Activated CD4-positive, alpha-beta T cell treated with anti-CD3 and anti-CD28 coated beads, Interleukin-2, Interleukin-6, amounts not matched to agents 100 ng/mL and 50 ng/mL, durations not matched to agents 16 hours and 8 hours (primary cell): ENCODE measurements at regions not wholly inside any gene's neighbourhood (a gene's known extent, or its start where the extent isn't known, plus 50 kb on each side); places are given as distances from the start of the nearest gene placed in this dataset.
A peak's percentile ranks its signal among the peaks of the same experiment; 100 is the strongest.
"Not testable (repeated sequence)": the region's sequence is repeated elsewhere in the genome, so short reads cannot be mapped to it uniquely, and the experiment has no call there.

Experiments
- DNase-seq: peaks from one replicate; pipeline ENCODE4 v3.0.0-alpha.2; 2020

GRCh38 chr5:102047073-102047472 is 249.0 kb downstream of the SLCO4C1 start:
- not testable (repeated sequence) for DNase-seq

GRCh38 chr5:102040326-102040725 is 255.8 kb downstream of the SLCO4C1 start:
- no peak for DNase-seq

GRCh38 chr5:102036927-102037326 is 259.2 kb downstream of the SLCO4C1 start:
- no peak for DNase-seq

GRCh38 chr5:102031711-102032110 is 264.4 kb downstream of the SLCO4C1 start:
- no peak for DNase-seq

DNA sequence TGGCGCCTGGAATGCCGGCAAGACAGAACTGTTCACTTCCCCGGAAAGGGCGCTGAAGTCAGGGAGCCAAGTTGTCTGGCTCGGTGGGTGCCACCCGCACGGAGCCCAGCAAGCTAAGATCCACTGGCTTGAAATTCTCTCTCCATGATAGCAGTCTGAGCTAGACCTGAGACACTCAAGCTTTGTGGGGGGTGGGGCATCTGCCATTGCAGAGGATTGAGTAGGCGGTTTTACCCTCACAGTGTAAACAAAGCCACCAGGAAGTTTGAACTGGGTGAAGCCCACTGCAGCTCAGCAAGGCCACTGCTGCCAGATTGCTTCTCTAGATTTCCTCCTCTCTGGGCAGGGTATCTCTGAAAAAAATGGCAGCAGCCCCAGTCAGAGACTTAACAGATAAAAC is 277.4 kb downstream of the SLCO4C1 start:
- DNase-seq: no peak

DNA sequence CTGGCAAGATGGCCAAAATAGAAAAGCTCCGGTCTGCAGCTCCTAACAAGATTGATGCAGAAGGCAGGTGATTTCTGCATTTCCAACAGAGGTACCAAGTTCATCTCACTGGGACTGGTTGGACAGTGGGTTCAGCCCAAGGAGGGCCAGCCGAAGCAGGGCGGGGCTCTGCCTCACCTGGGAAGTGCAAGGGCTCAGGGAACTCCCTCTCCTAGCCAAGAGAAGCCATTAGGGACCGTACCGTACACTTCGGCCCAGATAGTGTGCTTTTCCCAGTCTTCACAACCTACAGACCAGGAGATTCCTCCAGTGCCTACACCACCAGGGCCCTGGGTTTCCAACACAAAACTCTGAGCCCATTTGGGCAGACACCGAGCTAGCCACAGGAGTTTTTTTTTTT is 277.8 kb downstream of the SLCO4C1 start:
- no peak for DNase-seq

DNA sequence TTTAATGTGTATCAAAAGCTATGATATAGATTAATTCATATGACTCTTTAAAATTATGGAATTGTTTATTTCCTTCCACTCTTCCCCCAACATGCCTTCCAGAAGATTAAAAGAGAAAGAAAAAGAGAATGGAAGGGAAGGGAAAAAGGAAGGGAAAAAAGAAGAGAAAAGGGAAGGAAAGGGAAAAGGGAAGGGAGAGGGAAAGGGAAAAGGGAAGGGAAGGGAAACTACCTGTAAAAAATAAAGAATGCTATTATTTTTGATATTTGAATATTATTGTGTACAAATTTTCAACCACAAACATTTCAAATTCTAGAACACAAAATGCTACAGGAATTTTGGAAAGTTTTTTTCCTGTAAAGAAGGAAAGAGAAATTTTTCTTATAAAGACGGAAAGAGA is 281.7 kb downstream of the SLCO4C1 start:
- DNase-seq: no peak

DNA sequence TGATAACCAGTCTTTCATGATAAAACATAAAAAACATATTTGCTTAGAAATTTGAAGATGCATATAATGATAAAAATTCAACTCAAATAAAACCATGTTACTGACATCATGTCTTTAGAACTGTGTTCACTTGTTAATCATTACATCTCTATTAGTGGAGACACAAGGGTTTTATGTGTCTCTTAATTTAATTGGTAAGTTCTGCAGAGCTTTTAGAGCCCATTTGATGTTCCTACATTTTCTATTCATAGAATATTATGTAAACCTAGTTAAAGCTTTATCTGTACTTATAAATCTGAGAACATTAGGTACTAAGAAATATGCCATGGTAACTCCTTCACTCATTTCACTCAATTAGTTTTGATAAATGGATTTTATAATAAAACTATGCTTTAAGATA is 285.4 kb downstream of the SLCO4C1 start:
- DNase-seq: no peak

DNA sequence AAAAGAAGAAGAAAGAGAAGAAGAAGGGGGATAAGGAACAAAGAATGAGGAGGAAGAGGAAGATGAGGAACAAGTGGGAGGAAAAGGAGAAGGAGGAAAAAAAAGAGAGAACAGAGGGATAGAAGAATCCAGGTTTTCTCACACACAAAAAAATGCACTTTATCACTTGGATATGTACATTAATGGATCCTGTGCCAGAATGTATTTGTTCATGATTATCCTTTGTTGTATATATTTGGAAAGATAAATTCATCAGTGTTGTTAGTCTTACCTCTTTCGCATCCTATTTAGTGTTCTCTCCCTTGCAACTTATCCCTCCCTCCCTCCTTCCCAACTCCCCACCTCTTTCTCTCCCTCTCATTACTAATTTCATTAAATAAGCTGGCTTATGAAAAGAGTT is 298.8 kb downstream of the SLCO4C1 start:
- DNase-seq: no peak

- no peak for DNase-seq
Measured at GRCh38 chr5:101995585-101995984, 300.5 kb downstream of the SLCO4C1 start.

DNA sequence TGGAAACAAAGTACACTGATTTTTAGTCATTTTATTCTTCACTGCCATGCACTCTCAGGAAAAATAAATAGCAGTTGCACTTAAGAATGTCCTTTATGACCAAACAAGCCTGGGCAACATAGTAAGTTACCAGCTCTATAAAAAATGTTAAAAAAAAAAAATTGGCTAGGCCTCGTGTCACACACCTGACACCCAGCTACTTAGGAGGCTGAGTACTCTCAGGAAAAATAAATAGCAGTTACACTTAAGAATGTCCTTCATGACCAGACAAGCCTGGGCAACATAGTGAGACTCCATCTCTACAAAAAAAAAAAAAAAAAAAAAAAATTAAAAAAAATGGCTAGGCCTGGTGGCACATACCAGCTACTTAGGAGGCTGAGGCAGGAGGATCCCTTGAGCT is 304.6 kb downstream of the SLCO4C1 start:
- no peak for DNase-seq

DNA sequence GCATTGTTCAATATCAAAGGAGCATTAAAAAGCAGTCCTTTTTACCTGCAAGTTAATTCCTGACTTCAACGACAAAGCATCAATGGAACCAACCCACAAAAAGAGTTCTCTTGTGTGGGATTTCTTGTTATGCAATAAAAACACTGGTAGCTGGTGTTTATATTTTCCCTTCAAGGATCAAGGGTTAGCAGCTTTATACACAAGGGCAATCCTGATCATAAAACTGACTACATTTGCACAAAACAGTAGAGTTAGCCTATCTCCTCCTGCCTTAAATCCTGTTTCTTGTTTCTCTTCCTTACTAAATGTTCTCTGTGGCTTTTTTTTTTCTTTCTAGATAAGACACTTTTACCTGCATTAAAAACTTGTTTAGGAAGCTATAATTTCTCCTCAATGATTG is 306.4 kb downstream of the SLCO4C1 start:
- DNase-seq: no peak

DNA sequence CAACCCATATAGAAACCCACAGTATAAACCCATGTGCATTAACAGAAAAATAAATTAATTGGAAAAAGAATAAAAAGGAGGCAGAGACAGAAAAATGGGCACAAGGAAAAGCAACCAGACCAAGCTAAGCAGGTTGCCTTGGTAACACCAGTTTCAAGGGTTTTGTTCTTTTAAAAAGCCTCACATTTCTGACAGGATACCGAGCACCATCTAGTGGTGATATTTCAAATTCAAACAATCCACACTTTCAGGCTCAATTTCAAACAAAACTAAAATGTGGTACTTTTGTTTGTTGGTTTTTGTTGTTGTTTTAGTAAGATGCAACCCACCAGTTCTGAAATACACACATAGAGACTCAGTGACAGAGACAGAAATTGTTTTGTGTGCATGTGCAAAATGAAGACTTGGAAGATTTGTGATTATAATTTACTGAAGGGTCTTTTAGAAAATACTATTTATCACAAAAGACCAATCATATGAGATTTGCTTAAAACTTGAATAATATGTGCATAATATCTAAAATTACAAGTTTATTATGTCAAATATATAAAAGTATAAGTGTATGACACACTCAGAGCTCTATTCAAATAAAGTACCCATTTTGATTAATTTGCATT is 318.2 kb downstream of the SLCO4C1 start:
- peak; percentile 44 for DNase-seq

DNA sequence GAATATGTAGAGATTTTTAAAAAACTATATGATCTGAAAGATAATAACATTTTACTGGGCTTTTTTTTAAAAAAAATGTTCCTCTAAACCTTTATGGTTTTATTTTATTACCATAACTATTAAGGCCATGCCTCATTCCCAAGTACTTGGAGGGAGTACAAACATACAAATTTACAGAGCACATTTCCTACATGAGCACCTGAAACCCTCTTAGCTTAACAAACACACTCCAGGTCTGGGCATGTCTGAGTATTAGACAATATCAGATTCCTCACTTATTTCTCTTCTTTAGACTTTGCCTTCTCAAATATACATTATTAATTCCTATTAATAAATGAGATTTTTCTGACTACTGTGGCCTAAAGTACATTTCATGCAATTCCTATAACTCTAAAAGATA is 319.2 kb downstream of the SLCO4C1 start:
- no peak for DNase-seq

DNA sequence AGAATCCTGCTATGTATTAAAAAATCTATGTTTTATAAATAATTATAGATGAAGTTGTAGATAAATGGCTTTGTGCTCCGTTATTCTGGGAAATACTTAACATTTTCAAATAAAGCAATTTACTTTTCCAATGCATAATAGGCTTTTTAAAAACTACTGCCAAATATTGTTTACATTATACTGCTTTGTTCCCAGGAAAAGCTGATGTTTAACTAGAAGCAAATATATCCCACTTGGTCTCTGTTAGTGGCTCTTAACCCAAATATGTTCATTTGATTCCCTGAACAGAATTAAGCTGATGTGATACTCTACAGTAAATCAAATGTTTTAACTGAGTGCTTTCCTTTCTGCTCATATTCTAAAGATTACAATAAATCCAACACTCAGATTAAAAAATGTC is 326.3 kb downstream of the SLCO4C1 start:
- DNase-seq: no peak

DNA sequence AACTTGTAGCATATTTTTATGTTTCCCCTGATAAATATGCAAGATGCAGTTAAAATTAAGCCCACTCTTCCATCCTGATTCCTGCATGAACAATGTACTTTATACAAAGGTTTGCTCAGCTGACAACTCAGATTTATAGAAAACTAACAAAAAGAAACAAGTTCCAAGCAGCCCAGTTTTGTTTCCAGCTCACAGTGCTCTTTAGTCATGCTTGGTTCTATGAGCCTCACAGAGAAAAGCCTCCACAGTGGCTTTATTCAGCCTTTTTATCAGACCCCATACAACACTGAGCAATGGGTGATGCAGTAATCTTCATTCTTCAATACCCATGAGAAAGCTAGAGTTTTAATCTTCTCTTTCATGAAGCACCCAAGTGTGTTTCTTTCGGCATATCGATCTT is 329.6 kb downstream of the SLCO4C1 start:
- DNase-seq: no peak

DNA sequence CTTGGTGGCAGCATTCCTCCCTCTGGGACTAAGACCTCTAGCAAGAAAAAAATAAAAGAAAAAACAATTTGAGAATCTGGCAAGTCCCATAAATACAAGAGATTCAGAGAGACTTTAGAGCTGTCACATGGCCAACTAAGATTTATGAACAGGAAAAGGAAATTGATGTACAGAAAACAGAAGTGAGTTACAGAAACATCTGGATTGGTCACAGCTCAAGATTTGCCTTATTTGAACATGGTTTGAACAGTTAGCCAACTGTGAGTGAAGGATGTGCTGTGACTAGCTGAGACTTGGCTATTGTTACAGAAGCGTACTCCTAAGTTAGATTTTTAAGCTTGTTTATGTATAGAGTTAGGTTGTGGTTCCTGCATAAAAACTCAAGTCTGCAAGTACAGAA is 340.2 kb downstream of the SLCO4C1 start:
- DNase-seq: no peak

DNA sequence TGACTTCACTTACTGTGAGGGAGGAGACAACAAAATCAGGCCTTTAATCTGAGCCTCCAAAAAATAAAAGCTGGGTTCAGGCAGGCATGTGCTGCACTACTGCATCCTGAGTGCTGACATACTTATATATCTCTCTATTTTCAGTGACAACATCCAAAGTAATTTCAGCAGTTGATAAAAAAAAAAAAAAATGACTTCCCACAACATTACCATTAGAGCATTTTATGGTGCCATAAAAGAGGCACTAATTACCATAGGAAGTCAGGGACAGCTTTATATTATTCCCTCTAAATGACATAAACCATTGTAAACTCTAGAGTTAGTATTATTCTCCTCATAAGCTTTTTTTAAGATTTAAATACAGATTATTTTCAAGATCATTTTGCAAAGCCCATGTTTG is 346.1 kb downstream of the SLCO4C1 start:
- no peak for DNase-seq

GRCh38 chr5:101948615-101949014 is 347.5 kb downstream of the SLCO4C1 start:
- no peak for DNase-seq

GRCh38 chr5:101943784-101944183 is 352.3 kb downstream of the SLCO4C1 start:
- DNase-seq: peak; percentile 18

GRCh38 chr5:101942321-101942882 is 353.7 kb downstream of the SLCO4C1 start:
- peak; percentile 31 for DNase-seq

GRCh38 chr5:101937041-101937440 is 359.0 kb downstream of the SLCO4C1 start:
- no peak for DNase-seq

DNA sequence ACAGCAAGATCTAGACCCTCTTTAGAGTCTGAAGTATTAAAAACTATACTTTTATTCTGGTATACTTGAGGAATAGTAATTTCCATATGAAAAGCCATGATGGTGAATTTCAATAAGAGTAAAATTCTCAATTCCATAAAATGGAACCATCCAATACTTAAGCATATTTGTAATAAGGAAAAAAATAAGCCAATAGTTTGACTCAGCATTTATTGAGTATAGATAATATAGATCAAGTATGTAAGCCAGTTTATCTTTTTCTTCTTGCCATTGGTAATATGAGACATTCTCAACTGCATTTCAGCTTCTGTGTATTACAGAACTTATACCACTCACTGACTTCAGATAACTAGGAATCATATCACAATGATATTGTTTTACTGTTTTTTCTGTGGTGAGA is 361.0 kb downstream of the SLCO4C1 start:
- DNase-seq: no peak

DNA sequence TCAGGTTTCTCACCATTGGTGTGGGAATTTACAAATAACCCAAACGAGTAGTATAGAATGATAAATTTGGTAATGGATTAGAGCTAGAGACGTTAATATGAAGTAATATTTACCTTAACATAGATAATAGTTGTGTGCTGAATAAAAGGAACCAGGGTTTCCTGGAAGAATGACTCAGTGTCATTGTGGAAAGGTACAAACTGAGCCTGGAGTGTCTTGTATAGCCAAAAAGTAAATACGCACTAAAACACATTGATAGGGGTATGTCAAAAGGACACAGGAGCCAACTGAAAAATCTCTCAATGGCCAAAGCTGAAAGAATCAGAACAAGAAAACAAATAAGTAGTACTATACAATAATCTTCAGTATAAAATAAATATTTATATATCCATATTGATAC is 363.5 kb downstream of the SLCO4C1 start:
- no peak for DNase-seq

- no peak for DNase-seq
Measured at GRCh38 chr5:101929628-101930027, 366.5 kb downstream of the SLCO4C1 start.
